ENCODE measurements at regions not wholly inside any gene's neighbourhood (a gene's known extent, or its start where the extent isn't known, plus 50 kb on each side); places are given as distances from the start of the nearest gene placed in this dataset.

DNA sequence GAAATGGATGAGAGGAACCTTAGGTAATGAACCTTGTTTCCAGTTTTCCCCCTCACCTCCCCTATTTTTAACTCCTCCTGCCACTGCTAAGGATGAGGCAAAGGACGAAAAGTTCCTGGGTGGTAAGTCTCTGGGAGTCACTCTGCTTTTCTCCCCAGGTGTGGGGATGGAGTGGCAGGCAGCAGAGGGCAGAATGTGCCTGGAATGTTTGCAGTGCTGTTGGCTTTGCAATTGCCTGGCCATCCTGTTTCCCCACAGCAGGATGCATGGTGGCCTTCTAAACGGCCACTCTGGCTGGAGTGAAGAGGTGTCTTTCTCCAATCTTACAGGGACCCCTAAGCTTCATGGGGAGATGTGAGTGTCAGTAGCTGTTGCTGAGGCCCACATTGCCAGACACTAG is 432.5 kb upstream of the ZFHX3 start:
- Histone ChIP-seq H3K4me3 (ENCODE audit: extremely low read depth in 1 of 4, insufficient read depth in 2 of 4, low read depth in 3 of 4, low read length in 4 of 4) (no peak overlapping the region), H3K23me2 (ENCODE audit: low read depth, low read length) (no peaks in the 10 kb centered on the region), H2AK5ac (ENCODE audit: low read depth, low read length) (no peak overlapping the region), H3K79me2 (ENCODE audit: control insufficient read depth in 1 of 2, insufficient read depth in 2 of 2, low read length in 2 of 2) (no peaks in the 10 kb centered on the region), H3K23ac (ENCODE audit: insufficient read length) (no peak overlapping the region), H2AFZ (ENCODE audit: low read length) (no peak overlapping the region), H2BK5ac (ENCODE audit: low read depth, low read length) (no peak overlapping the region), H3K36me3 (ENCODE audit: control insufficient read depth in 2 of 4, insufficient read depth in 4 of 4, low read length in 3 of 4) (no peaks in the 10 kb centered on the region), H3K4me2 (ENCODE audit: insufficient read depth in 1 of 2, low read depth in 2 of 2, low read length in 2 of 2) (no peak overlapping the region), H3K79me1 (ENCODE audit: low read depth, low read length) (no peaks in the 10 kb centered on the region), H3K9me3 (ENCODE audit: insufficient read depth in 2 of 2, low read depth in 1 of 2, low read length in 1 of 2) (no peaks in the 10 kb centered on the region), H2BK15ac (ENCODE audit: low read length) (no peak overlapping the region), H3K56ac (replicated peaks; ENCODE audit: insufficient read length, low read depth, low read length) (no peak overlapping the region), H3K14ac (ENCODE audit: insufficient read length) (no peak overlapping the region), H4K5ac (ENCODE audit: insufficient read length, low read depth, low read length) (no peak overlapping the region), H3K4ac (replicated peaks; ENCODE audit: insufficient read length, low read depth, low read length) (no peak overlapping the region), H2BK12ac (ENCODE audit: low read depth, low read length) (peak overlapping the region; percentile 80; the same call in 1 of the 2 replicates), H3K18ac (ENCODE audit: extremely low read depth, low read length) (peak overlapping the region; percentile 78; the same call in 1 of the 2 replicates), H3K4me1 (replicated peaks in 1 of 4; ENCODE audit: control insufficient read depth in 3 of 4, insufficient read depth in 4 of 4, low read length in 3 of 4) (peaks cover 10 to 24% (median 14%) of the 10 kb centered on the region in 4 experiments), H3K9ac (replicated peaks in 1 of 4; ENCODE audit: extremely low read depth in 1 of 4, low read depth in 3 of 4, low read length in 3 of 4) (no peak overlapping the region), H4K91ac (replicated peaks; ENCODE audit: insufficient read length, low read length) (peak overlapping the region; percentile 56), H2BK120ac (replicated peaks; ENCODE audit: low read depth, low read length) (no peak overlapping the region), H2BK20ac (ENCODE audit: low read length) (peak overlapping the region; percentile 72; the same call in 1 of the 2 replicates), H3K27ac (ENCODE audit: low read depth, low read length) (no peak overlapping the region), H4K8ac (ENCODE audit: extremely low read depth, insufficient read depth, low read length) (no peak overlapping the region), H3K27me3 (replicated peaks in 1 of 4; ENCODE audit: control insufficient read depth in 3 of 4, extremely low read depth in 1 of 4, insufficient read depth in 3 of 4, low read length in 3 of 4) (peaks cover 0 to 4% (median 2%) of the 10 kb centered on the region in 4 experiments; a peak in 3 of 7 replicates), H4K20me1 (replicated peaks in 1 of 2; ENCODE audit: control insufficient read depth in 1 of 2, insufficient read depth in 2 of 2, low read length in 2 of 2) (no peaks in the 10 kb centered on the region)
- ChIA-PET POLR2A (ENCODE audit: partially characterized antibody) (no interaction called here), CTCF (ENCODE audit: partially characterized antibody) (interaction anchor here (0.6 to 1.0 kb wide), 3 partner anchors 22 to 303 kb away, joined by 3 to 4 read pairs (median 4); no protein-coding TSS in a partner anchor)
- WGBS, 2 experiments (ENCODE audit: extremely low coverage in 1 of 2, insufficient coverage in 1 of 2, insufficient read length in 1 of 2, insufficient replicate concordance in 2 of 2, low coverage in 1 of 2, low lambda C conversion rate in 2 of 2, missing lambda C conversion rate in 1 of 2): 73% methylated on average over 2 of the region's 2 CpGs; no CpG with 5 or more reads in 1 of the 2 experiments
- DNase-seq (ENCODE audit: low read depth in 1 of 2, low spot score in 2 of 2): peak in 1 of 2 experiments; percentile 40
- no peak for FAIRE-seq
- TF ChIP-seq MAFK (IDR thresholded peaks at IDR 0.05; ENCODE audit: low read depth, low read length) (no peak), KDM5A (IDR thresholded peaks at IDR 0.05; ENCODE audit: low read length) (no peak), E2F6 (IDR thresholded peaks at IDR 0.05) (no peak), CTCF (IDR thresholded peaks at IDR 0.05; ENCODE audit: control extremely low read depth in 1 of 3, insufficient read depth in 1 of 3, low read depth in 1 of 3, low read length in 3 of 3) (peak in 2 of 3 experiments; percentile 7 to 32; a peak in 2 of 4 replicates), SIX5 (IDR thresholded peaks at IDR 0.05; ENCODE audit: low read depth, low read length) (no peak), TAF7 (optimal IDR thresholded peaks at IDR 0.05; ENCODE audit: borderline replicate concordance, low read depth, low read length) (no peak), TEAD4 (IDR thresholded peaks at IDR 0.05; ENCODE audit: low read depth, low read length) (peak; percentile 88), SP4 (IDR thresholded peaks at IDR 0.05; ENCODE audit: low read length) (no peak), JUN (IDR thresholded peaks at IDR 0.05; ENCODE audit: low read depth, low read length) (no peak), ASH2L (IDR thresholded peaks at IDR 0.05; ENCODE audit: low read length) (no peak), RAD21 (IDR thresholded peaks at IDR 0.05 in 1 of 2, conservative IDR thresholded peaks at IDR 0.05 in 1 of 2; ENCODE audit: low read depth in 2 of 2, low read length in 2 of 2) (peak; percentile 35 to 55)

Measured in H1 (cell line).